ENCODE measurements at regions not wholly inside any gene's neighbourhood (a gene's known extent, or its start where the extent isn't known, plus 50 kb on each side); places are given as distances from the start of the nearest gene placed in this dataset.

DNA sequence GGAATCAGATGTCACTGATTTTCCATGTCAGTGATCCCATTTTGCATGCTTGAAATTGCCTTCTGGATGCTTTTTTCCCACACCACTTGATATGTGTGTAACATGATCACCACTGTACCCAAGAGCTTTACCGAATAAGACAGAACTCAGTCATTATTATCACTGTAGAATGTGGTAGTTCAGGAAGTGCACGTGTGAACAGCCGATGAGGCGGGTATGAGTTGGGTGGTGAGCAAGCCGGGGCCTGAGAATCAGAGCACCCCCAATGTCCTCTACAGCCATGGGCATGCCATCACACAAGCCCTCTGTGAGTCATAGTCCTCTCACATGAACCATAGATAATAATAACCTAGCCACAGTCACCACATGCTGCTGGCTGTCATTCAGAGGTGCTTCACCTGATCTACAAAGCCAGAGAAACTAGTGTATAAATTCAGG lies 470.8 kb downstream of the SOX2 start:
- TF ChIP-seq, protein P1, sequence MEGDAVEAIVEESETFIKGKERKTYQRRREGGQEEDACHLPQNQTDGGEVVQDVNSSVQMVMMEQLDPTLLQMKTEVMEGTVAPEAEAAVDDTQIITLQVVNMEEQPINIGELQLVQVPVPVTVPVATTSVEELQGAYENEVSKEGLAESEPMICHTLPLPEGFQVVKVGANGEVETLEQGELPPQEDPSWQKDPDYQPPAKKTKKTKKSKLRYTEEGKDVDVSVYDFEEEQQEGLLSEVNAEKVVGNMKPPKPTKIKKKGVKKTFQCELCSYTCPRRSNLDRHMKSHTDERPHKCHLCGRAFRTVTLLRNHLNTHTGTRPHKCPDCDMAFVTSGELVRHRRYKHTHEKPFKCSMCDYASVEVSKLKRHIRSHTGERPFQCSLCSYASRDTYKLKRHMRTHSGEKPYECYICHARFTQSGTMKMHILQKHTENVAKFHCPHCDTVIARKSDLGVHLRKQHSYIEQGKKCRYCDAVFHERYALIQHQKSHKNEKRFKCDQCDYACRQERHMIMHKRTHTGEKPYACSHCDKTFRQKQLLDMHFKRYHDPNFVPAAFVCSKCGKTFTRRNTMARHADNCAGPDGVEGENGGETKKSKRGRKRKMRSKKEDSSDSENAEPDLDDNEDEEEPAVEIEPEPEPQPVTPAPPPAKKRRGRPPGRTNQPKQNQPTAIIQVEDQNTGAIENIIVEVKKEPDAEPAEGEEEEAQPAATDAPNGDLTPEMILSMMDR (IDR thresholded peaks at IDR 0.05) = no peak
- TF ChIP-seq EZH2 (IDR thresholded peaks at IDR 0.05; ENCODE audit: borderline replicate concordance, insufficient read depth, low read depth, low read length, poor library complexity, severe bottlenecking) = no peak
